Type B pancreatic cell (in vitro differentiated cells): ENCODE measurements at regions not wholly inside any gene's neighbourhood (a gene's known extent, or its start where the extent isn't known, plus 50 kb on each side); places are given as distances from the start of the nearest gene placed in this dataset.

Experiments used
- DNase-seq: peaks from one replicate; pipeline ENCODE4 v3.0.0; 2021; ENCODE audit warnings: mixed read lengths; ENCODE audit not compliant: unreplicated experiment; ENCODE audit errors: extremely low spot score
- H3K27ac Mint-ChIP-seq: 2 replicates; pipeline ENCODE4 v1.8.0; 2021; ENCODE audit warnings: mild to moderate bottlenecking, mixed read lengths
- H3K27me3 Mint-ChIP-seq: 2 replicates; pipeline ENCODE4 v1.8.0; 2021; ENCODE audit warnings: mixed read lengths
- H3K36me3 Mint-ChIP-seq: 2 replicates; pipeline ENCODE4 v1.8.0; 2021; ENCODE audit warnings: mixed read lengths
- H3K4me1 Mint-ChIP-seq: one replicate; pipeline ENCODE4 v1.8.0; 2021; ENCODE audit warnings: mixed read lengths; ENCODE audit not compliant: unreplicated experiment
- H3K4me3 Mint-ChIP-seq: 2 replicates; pipeline ENCODE4 v1.8.0; 2021; ENCODE audit warnings: mild to moderate bottlenecking, mixed read lengths
- H3K9me3 Mint-ChIP-seq: 2 replicates; pipeline ENCODE4 v1.8.0; 2021; ENCODE audit warnings: mixed read lengths
- CTCF ChIP-seq: fragments of 200-600 bp; sonication (generic); conservative IDR thresholded peaks from 2 replicates; pipeline ENCODE4 v1.5.0; 2021; ENCODE audit warnings: antibody characterized with exemption, mild to moderate bottlenecking

GRCh38 chrX:69083361-69083760, 81.9 kb downstream of the PJA1 start:
- Mint-ChIP-seq H3K36me3 (no peaks in the 10 kb centered on the region), H3K4me3 (no peak overlapping the region), H3K27ac (no peak overlapping the region), H3K4me1 (peaks cover 24% of the 10 kb centered on the region), H3K27me3 (no peaks in the 10 kb centered on the region), H3K9me3 (no peaks in the 10 kb centered on the region)
- DNase-seq = no peak
- no peak for TF ChIP-seq CTCF

GRCh38 chrX:69082753-69083150, 82.5 kb downstream of the PJA1 start:
- Mint-ChIP-seq H3K27ac (no peak overlapping the region), H3K36me3 (no peaks in the 10 kb centered on the region), H3K4me3 (no peak overlapping the region), H3K4me1 (peaks cover 23% of the 10 kb centered on the region), H3K9me3 (no peaks in the 10 kb centered on the region), H3K27me3 (no peaks in the 10 kb centered on the region)
- DNase-seq = no peak
- no peak for TF ChIP-seq CTCF

- no peaks in the 10 kb centered on the region for H3K9me3 Mint-ChIP-seq
- no peaks in the 10 kb centered on the region for H3K27me3 Mint-ChIP-seq
- H3K36me3 Mint-ChIP-seq = no peaks in the 10 kb centered on the region
- no peak overlapping the region for H3K27ac Mint-ChIP-seq
- no peak for TF ChIP-seq CTCF
- peaks cover 18% of the 10 kb centered on the region for H3K4me1 Mint-ChIP-seq
- no peak for DNase-seq
- H3K4me3 Mint-ChIP-seq = no peak overlapping the region
Measured at GRCh38 chrX:69082055-69082752, 83.0 kb downstream of the PJA1 start.

- no peak for TF ChIP-seq CTCF
- Mint-ChIP-seq H3K9me3 (no peaks in the 10 kb centered on the region), H3K4me1 (peaks cover 18% of the 10 kb centered on the region), H3K36me3 (no peaks in the 10 kb centered on the region), H3K27me3 (no peaks in the 10 kb centered on the region), H3K27ac (no peak overlapping the region), H3K4me3 (no peak overlapping the region)
- DNase-seq = no peak
Measured at GRCh38 chrX:69080855-69081465, 84.3 kb downstream of the PJA1 start.

- no peaks in the 10 kb centered on the region for H3K9me3 Mint-ChIP-seq
- no peak for TF ChIP-seq CTCF
- no peaks in the 10 kb centered on the region for H3K27me3 Mint-ChIP-seq
- no peak overlapping the region for H3K4me3 Mint-ChIP-seq
- peaks cover 15% of the 10 kb centered on the region for H3K4me1 Mint-ChIP-seq
- no peak for DNase-seq
- H3K27ac Mint-ChIP-seq = no peak overlapping the region
- no peaks in the 10 kb centered on the region for H3K36me3 Mint-ChIP-seq
Measured at GRCh38 chrX:69079268-69079667, 86.0 kb downstream of the PJA1 start.
